Erythroblast (primary cell): ENCODE measurements at regions not wholly inside any gene's neighbourhood (a gene's known extent, or its start where the extent isn't known, plus 50 kb on each side); places are given as distances from the start of the nearest gene placed in this dataset.
"Not testable (repeated sequence)": the region's sequence is repeated elsewhere in the genome, so short reads cannot be mapped to it uniquely, and the experiment has no call there.

Experiments
- DNase-seq, 2 experiments: peaks; one replicate each; lab custom pipeline; 2025; lab: John Stamatoyannopoulos, UW
- GATA1 ChIP-seq: IDR thresholded peaks from 2 replicates; pipeline ENCODE4 v1.6.1; 2011; ENCODE audit warnings: low read depth, mild to moderate bottlenecking, control low read depth, low read length, moderate library complexity
- POLR2A ChIP-seq: IDR thresholded peaks from 2 replicates; pipeline ENCODE4 v1.6.1; 2011; ENCODE audit warnings: mild to moderate bottlenecking, low read length

DNA sequence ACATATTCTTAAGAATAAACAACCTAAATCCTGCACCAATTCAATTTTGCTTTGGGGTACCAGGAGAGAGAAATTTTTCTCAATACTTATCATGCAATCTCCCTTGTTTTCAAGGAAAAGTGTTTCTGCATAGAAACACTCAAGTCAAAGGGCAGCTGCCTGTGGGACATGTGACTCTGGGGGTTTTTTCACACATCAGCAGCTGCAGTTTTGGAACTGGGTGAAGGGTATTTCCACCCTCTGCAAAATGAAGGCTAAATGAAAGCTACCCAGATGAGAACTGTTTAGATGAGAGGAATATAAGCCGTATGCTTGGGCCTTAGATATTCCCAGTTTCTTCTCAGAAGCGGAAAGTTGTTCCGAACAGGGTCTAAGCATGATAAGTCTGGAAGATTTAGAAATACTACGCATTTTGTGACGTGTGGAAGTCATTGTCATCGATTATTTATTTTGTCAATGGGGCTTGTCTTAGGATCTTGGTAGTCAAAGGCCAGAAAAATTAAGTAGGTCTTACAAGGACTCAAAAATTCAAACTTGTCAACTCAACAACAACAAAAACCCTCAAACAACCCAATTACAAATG lies 64.3 kb upstream of the BOD1 start:
- TF ChIP-seq POLR2A: no peak
- TF ChIP-seq GATA1: no peak
- DNase-seq: no peak

- DNase-seq: no peak
- no peak for TF ChIP-seq GATA1
- TF ChIP-seq POLR2A: no peak
Measured at GRCh38 chr5:173682313-173682712, 65.9 kb upstream of the BOD1 start.

DNA sequence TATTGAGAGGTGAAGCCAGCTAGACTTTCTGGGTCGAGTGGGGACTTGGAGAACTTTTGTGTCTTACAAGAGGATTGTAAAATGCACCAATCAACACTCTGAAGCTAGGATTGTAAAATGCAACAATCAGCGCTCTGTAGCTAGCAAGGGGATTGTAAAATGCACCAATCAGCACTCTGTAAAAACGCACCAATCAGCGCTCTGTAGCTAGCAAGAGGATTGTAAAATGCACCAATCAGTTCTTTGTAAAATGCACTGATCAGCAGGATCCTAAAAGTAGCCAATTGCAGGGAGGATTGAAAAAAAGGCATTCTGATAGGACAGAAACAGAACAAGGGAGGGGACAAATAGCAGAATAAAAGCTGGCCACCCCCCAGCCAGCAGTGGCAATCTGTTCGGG lies 68.1 kb upstream of the BOD1 start:
- not testable (repeated sequence) for DNase-seq

DNA sequence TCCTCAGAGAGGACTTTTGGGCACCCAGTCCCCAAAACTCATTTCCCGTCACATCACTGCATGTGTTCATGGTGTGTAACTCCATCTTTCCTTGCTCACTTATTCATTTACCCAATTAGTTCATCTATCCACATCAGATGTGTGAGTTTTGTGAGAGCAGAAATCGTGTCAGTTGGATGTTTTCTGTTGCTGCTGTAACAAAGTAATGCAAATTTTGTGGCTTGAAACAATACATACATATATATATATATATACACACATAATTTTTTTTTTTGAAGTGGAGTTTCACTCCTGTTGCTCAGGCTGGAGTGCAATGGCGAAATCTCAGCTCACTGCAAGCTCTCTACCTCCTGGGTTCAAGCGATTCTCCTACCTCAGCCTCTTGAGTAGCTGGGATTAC lies 70.5 kb upstream of the BOD1 start:
- no peak for DNase-seq
- TF ChIP-seq POLR2A (no peak), GATA1 (no peak)

GRCh38 chr5:173688703-173689102 lies 72.3 kb upstream of the BOD1 start:
- TF ChIP-seq POLR2A: no peak
- TF ChIP-seq GATA1: no peak
- peak; percentile 32 to 34 for DNase-seq

DNA sequence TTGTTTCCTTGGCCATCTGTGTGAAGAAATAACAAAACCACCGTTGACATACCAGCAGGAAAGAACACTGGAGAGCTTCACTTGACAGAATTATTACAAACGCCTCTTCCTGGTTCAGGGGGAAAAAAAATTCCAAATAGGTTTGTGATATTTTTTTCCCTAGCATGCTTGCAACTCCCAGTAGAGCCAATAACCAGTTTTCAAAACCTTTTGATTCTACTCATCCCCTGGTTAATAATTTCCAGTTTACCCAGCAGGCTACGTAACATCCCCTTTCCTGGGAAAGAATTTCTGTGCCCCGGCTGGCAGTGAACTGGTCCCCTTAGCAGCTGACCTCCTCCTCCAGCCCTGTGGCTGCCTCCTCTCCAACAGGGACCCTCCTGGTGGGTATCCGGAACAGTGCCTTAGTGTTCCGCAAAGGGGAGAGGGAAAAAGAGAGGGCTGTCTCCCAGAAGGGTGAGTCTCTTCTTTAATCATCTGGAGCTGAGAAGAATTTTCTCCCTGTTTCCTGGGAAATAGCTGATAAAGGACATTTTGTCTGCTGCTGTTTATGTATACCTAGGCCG lies 72.8 kb upstream of the BOD1 start:
- no peak for DNase-seq
- TF ChIP-seq GATA1: no peak
- no peak for TF ChIP-seq POLR2A

DNA sequence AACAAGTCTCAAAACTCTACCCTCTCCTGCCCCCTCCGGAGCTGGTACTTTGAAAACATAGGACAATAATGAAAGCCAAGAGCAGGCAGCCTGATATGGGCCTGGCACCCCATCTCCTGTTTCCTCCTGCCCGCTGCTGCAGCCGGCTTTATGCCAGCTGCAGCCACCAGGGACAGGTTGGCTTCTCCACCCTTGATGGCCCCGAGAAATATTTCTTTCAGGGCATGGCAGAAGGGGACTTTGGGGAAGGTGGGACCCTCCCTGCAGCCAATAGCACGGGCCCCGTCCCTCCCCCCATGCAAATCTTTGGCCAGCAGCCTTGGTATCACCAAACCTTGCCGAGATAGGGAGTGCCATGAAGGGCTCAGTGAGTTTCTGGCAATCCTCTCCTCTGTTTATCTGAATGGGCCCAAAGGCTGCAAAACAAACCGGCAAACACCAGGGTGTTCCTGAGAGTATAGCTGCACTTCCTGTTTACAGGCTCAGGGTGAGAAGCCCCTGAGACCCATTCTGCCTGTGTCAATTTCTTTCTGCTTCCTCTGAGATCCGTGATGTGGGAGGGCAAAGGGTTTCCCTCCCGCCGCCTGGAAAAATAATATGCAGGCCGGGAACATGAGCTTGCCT lies 73.4 kb upstream of the BOD1 start:
- DNase-seq: peak; percentile 73 to 83
- no peak for TF ChIP-seq GATA1
- TF ChIP-seq POLR2A: peak; percentile 47

DNA sequence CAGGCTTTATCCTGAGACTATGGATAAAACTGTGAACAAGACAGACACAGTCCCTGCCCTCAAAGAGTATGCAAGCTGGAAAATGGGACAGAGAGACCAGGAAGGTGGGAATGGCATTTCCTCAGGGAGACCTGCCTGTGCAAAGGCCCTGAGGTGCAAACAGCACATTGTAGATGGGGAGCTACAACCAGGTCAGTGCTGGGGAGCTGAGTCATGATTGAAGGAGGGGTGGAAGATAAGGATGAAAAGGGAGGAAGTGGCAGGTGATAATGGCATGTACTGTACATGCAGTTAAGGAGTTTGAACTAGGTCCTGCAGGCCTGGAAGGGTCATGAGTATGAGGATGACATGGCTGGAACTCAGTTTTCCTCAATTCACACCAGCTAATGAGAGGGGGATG lies 75.5 kb upstream of the BOD1 start:
- TF ChIP-seq GATA1: no peak

DNA sequence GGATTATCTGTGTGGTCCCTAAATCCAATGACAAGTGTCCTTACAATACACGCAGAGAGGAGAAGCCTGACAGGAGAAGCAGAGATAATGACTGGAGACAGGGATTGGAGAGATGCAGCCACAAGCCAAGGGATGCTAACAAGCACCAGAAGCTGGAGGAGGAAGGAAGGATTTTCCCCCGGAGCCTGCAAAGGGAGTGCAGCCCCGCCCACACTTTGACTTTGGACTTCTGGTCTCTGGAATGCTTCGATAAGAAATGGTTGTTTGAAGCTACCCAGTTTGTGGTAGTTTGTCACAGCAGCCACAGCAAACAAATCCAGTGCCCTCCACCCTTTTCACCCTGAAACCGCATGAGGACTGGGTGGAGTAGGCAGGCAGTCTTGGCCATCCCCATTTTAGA lies 77.2 kb upstream of the BOD1 start:
- no peak for TF ChIP-seq POLR2A
- TF ChIP-seq GATA1: no peak
- no peak for DNase-seq

More for the DNA sequence above, 75.5 kb upstream of the BOD1 start:
- peak; percentile 74 to 83 for DNase-seq

GRCh38 chr5:173696216-173696615 lies 79.8 kb upstream of the BOD1 start:
- TF ChIP-seq POLR2A (no peak), GATA1 (no peak)
- no peak for DNase-seq

GRCh38 chr5:173697931-173698579 lies 81.6 kb upstream of the BOD1 start:
- no peak for DNase-seq
- TF ChIP-seq GATA1 (no peak), POLR2A (no peak)

DNA sequence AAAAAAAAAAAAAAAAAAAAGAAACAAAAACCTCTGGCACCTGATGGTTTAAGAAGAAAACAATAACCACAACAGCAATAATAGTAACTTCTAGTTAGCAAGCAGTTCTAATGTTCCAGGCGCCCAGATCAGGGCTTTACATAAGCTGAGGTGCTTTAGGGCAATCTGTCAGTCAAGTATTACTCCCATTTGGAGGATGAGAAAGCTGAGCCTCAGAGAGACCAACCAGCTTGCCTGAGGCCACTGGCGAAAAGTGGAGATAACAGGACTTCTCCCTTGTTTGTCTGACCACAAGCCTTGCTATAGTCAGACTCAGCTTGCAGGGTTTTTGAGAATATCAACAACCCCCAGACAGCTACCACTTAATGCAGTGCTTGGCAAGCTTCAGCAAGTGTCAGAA lies 83.5 kb upstream of the BOD1 start:
- no peak for TF ChIP-seq POLR2A
- no peak for TF ChIP-seq GATA1

GRCh38 chr5:173703466-173703865 lies 87.0 kb upstream of the BOD1 start:
- DNase-seq: peak; percentile 85 to 90
- TF ChIP-seq GATA1 (no peak), POLR2A (peak; percentile 28)

More for the DNA sequence above, 83.5 kb upstream of the BOD1 start:
- DNase-seq: peak; percentile 15 to 33

DNA sequence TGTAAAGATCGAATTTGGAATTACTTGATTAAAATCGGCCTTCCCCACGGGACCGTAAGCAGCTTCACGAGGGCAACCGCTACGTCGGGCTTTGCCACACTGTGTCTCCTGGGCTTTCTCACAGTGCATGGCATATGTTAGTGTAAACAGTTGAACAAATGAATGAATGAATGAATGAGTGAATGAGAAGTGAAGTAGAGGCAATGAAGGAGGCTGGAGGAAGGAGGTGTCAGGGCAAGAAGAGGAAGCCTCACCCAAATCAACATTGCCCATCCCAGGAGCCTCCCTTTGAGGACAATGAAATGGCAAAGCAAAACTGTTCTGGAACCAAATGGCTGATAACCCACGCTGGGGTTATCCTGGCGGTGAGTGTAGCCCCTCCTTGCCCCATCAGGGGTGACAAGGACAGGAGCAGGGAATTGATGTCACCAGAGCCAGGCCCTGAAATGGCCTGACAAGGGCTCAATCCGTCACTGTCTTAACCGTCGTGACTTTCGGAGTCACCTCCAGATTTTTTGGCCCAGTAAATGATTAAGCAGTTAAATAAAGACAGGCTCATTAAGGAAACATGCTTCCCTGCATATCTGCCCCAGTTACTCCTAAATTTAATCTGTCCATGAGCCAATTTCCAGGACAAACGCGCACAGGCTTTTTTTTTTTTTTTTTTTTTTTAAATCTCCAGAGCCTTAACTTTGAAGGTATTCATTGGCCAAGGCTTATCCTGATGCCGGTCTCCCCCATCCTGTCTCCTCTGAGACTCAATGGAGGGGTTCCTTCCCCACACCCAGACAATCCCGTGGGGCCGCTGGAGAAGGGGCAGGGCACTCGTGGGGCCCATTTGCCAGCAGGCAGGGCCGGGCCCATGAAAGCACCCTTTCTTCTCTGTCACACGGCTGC lies 88.4 kb upstream of the BOD1 start:
- no peak for TF ChIP-seq GATA1
- TF ChIP-seq POLR2A: no peak
- no peak for DNase-seq

DNA sequence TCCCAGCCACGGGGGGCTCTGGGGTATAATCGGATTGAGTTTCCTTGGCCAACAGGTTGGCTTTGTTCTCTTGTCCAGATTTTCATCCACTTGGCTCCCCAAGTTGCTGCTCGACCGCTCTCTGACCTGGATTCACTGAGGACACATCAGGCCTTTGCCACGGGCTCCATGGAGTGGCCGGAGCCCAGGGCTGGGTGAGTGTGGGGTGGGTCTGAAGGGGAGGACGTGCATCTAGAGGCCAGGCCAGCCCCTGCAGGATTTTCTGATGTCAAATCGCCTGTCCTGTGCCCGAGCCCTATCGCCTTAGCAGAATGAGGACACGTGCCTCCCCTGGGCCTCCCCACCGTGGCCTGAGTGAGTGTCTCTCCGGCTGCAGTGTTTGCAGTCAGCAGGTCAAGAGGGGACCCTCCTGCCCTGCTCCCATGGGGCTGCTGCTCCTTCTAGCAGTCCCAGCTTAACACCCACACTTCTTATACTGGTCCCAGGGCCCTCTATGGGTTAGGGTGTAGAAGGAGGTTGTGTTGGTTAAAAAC lies 89.1 kb upstream of the BOD1 start:
- DNase-seq: no peak
- TF ChIP-seq GATA1 (no peak), POLR2A (no peak)
